K562 (cell line): ENCODE measurements at regions not wholly inside any gene's neighbourhood (a gene's known extent, or its start where the extent isn't known, plus 50 kb on each side); places are given as distances from the start of the nearest gene placed in this dataset.

Source experiments
- L3MBTL2 ChIP-seq: fragments of 450-650 bp; IDR thresholded peaks from 2 replicates; pipeline ENCODE4 v1.6.1; 2016; ENCODE audit warnings: mild to moderate bottlenecking, moderate library complexity
- POLR2G ChIP-seq: fragments of 200-400 bp; formaldehyde crosslinking; IDR thresholded peaks from 2 replicates; pipeline ENCODE4 v1.6.1; 2017; ENCODE audit warnings: low read depth, mild to moderate bottlenecking, antibody characterized with exemption, low read length, moderate library complexity
- RBFOX2 ChIP-seq: fragments of 200-400 bp; formaldehyde crosslinking; IDR thresholded peaks from 2 replicates; pipeline ENCODE4 v1.6.1; 2017; ENCODE audit warnings: low read depth, mild to moderate bottlenecking, low read length, moderate library complexity
- XRCC5 ChIP-seq: fragments of 200-400 bp; formaldehyde crosslinking; IDR thresholded peaks from 2 replicates; pipeline ENCODE4 v1.6.1; 2017; ENCODE audit warnings: low read depth, mild to moderate bottlenecking, low read length
- ZBTB7A ChIP-seq: IDR thresholded peaks from 2 replicates; pipeline ENCODE4 v1.6.1; 2011; ENCODE audit warnings: low read depth, mild to moderate bottlenecking, low read length, moderate library complexity, borderline replicate concordance; ENCODE audit not compliant: control insufficient read depth
- ZFX ChIP-seq: sonication (generic); formaldehyde crosslinking; IDR thresholded peaks from 2 replicates; pipeline ENCODE4 v1.8.0; 2022; ENCODE audit warnings: mild to moderate bottlenecking, missing genetic modification reagents, moderate library complexity
- ZNF175 ChIP-seq: fragments of 200-800 bp; sonication (Bioruptor generic); IDR thresholded peaks from 2 replicates; pipeline ENCODE4 v1.6.1; 2016; ENCODE audit warnings: low read depth, mild to moderate bottlenecking, missing genetic modification characterization, missing compliant biosample characterization
- ZNF592 ChIP-seq: fragments of 450-650 bp; IDR thresholded peaks from 2 replicates; pipeline ENCODE4 v1.6.1; 2017; ENCODE audit warnings: antibody characterized with exemption, mild to moderate bottlenecking
- ZNF77 ChIP-seq: fragments of 250-450 bp; sonication (Bioruptor Pico); IDR thresholded peaks from 2 replicates; pipeline ENCODE4 v1.5.0; 2020
- TF ChIP-seq, protein P1 (sequence below), 2 experiments: fragments of 450-650 bp; IDR thresholded peaks; 2 replicates each; pipeline ENCODE4 v1.6.1; 2018; ENCODE audit warnings: mild to moderate bottlenecking in 2 of 2, low read depth in 1 of 2; ENCODE audit not compliant: partially characterized antibody in 2 of 2
- TF ChIP-seq, protein P2 (sequence below), 2 experiments: fragments of 200-800 bp in 1 of 2; sonication (Bioruptor generic) in 1 of 2; sonication (generic) in 1 of 2; formaldehyde crosslinking in 1 of 2; IDR thresholded peaks in 1 of 2; conservative IDR thresholded peaks in 1 of 2; 2 replicates each; pipeline versions ENCODE4 v1.5.0 to v1.6.1; 2016 to 2020; ENCODE audit warnings: missing compliant biosample characterization in 1 of 2, missing genetic modification characterization in 1 of 2, missing genetic modification reagents in 1 of 2

GRCh38 chr14:65229748-65230728, 127.7 kb upstream of the MAX start (continued):
- TF ChIP-seq ZNF592 = peak; percentile 37; the same call in 1 of the 2 replicates
- TF ChIP-seq RBFOX2 = 0 out of 2 replicates have a peak, but pooled peaks have one; percentile 34
- no peak for TF ChIP-seq ZNF77
- TF ChIP-seq L3MBTL2 = peak; percentile 21; the same call in 1 of the 2 replicates
- TF ChIP-seq, protein P1, sequence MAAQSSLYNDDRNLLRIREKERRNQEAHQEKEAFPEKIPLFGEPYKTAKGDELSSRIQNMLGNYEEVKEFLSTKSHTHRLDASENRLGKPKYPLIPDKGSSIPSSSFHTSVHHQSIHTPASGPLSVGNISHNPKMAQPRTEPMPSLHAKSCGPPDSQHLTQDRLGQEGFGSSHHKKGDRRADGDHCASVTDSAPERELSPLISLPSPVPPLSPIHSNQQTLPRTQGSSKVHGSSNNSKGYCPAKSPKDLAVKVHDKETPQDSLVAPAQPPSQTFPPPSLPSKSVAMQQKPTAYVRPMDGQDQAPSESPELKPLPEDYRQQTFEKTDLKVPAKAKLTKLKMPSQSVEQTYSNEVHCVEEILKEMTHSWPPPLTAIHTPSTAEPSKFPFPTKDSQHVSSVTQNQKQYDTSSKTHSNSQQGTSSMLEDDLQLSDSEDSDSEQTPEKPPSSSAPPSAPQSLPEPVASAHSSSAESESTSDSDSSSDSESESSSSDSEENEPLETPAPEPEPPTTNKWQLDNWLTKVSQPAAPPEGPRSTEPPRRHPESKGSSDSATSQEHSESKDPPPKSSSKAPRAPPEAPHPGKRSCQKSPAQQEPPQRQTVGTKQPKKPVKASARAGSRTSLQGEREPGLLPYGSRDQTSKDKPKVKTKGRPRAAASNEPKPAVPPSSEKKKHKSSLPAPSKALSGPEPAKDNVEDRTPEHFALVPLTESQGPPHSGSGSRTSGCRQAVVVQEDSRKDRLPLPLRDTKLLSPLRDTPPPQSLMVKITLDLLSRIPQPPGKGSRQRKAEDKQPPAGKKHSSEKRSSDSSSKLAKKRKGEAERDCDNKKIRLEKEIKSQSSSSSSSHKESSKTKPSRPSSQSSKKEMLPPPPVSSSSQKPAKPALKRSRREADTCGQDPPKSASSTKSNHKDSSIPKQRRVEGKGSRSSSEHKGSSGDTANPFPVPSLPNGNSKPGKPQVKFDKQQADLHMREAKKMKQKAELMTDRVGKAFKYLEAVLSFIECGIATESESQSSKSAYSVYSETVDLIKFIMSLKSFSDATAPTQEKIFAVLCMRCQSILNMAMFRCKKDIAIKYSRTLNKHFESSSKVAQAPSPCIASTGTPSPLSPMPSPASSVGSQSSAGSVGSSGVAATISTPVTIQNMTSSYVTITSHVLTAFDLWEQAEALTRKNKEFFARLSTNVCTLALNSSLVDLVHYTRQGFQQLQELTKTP (IDR thresholded peaks at IDR 0.05; ENCODE audit: low read depth in 1 of 2, partially characterized antibody in 2 of 2) = no peak
- 0 out of 2 replicates have a peak, but pooled peaks have one; percentile 27 for TF ChIP-seq ZBTB7A
- TF ChIP-seq, protein P2, sequence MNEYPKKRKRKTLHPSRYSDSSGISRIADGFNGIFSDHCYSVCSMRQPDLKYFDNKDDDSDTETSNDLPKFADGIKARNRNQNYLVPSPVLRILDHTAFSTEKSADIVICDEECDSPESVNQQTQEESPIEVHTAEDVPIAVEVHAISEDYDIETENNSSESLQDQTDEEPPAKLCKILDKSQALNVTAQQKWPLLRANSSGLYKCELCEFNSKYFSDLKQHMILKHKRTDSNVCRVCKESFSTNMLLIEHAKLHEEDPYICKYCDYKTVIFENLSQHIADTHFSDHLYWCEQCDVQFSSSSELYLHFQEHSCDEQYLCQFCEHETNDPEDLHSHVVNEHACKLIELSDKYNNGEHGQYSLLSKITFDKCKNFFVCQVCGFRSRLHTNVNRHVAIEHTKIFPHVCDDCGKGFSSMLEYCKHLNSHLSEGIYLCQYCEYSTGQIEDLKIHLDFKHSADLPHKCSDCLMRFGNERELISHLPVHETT (CRISPR knock-in tag; conservative IDR thresholded peaks at IDR 0.05 in 1 of 2, IDR thresholded peaks at IDR 0.05 in 1 of 2) = peak in 1 of 2 experiments; percentile 50; a peak in 1 of 4 replicates
- TF ChIP-seq ZFX (CRISPR knock-in tag) = peak; percentile 43; the same call in 1 of the 2 replicates
- no peak for TF ChIP-seq XRCC5
- peak; percentile 28; the same call in 1 of the 2 replicates for TF ChIP-seq POLR2G
- no peak for TF ChIP-seq ZNF175 (CRISPR knock-in tag)
